HCT116 (cell line): ENCODE measurements at regions not wholly inside any gene's neighbourhood (a gene's known extent, or its start where the extent isn't known, plus 50 kb on each side); places are given as distances from the start of the nearest gene placed in this dataset.

Experiments
- FOSL1 ChIP-seq: IDR thresholded peaks from 2 replicates; pipeline ENCODE4 v1.6.1; 2012; ENCODE audit warnings: low read depth
- POLR2A ChIP-seq: IDR thresholded peaks from 2 replicates; pipeline ENCODE4 v1.7.0; 2011; ENCODE audit warnings: borderline replicate concordance; ENCODE audit not compliant: insufficient read depth, insufficient read length; ENCODE audit errors: extremely low read depth
- POLR2AphosphoS5 ChIP-seq: IDR thresholded peaks from 2 replicates; pipeline ENCODE4 v1.6.1; 2011; ENCODE audit warnings: mild to moderate bottlenecking, low read depth, low read length, moderate library complexity
- ZNF274 ChIP-seq: fragments of 200-500 bp; sonication (Bioruptor generic); IDR thresholded peaks from 2 replicates; pipeline ENCODE4 v1.6.1; 2014; ENCODE audit warnings: mild to moderate bottlenecking, low read depth, low read length, inconsistent platforms
- TF ChIP-seq, protein P1 (sequence below), 3 experiments: fragments of 200-600 bp in 1 of 3; sonication (generic) in 1 of 3; IDR thresholded peaks in 2 of 3; conservative IDR thresholded peaks in 1 of 3; 2 replicates each; pipeline ENCODE4 v1.5.1; 2012 to 2017; ENCODE audit warnings: low read depth in 2 of 3, low read length in 2 of 3, antibody characterized with exemption in 1 of 3, borderline replicate concordance in 1 of 3, control low read depth in 1 of 3, mild to moderate bottlenecking in 1 of 3, mixed read lengths in 1 of 3, mixed run types in 1 of 3, moderate library complexity in 1 of 3; ENCODE audit not compliant: insufficient read depth in 1 of 3

- TF ChIP-seq, protein P1, sequence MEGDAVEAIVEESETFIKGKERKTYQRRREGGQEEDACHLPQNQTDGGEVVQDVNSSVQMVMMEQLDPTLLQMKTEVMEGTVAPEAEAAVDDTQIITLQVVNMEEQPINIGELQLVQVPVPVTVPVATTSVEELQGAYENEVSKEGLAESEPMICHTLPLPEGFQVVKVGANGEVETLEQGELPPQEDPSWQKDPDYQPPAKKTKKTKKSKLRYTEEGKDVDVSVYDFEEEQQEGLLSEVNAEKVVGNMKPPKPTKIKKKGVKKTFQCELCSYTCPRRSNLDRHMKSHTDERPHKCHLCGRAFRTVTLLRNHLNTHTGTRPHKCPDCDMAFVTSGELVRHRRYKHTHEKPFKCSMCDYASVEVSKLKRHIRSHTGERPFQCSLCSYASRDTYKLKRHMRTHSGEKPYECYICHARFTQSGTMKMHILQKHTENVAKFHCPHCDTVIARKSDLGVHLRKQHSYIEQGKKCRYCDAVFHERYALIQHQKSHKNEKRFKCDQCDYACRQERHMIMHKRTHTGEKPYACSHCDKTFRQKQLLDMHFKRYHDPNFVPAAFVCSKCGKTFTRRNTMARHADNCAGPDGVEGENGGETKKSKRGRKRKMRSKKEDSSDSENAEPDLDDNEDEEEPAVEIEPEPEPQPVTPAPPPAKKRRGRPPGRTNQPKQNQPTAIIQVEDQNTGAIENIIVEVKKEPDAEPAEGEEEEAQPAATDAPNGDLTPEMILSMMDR (IDR thresholded peaks at IDR 0.05 in 2 of 3, conservative IDR thresholded peaks at IDR 0.05 in 1 of 3; ENCODE audit: borderline replicate concordance in 1 of 3, insufficient read depth in 1 of 3, low read depth in 2 of 3, low read length in 2 of 3) = no peak
- TF ChIP-seq POLR2A (no peak), POLR2AphosphoS5 (no peak), FOSL1 (no peak), ZNF274 (no peak)
Observed at GRCh38 chr12:126837697-126838096, 1429.3 kb upstream of the TMEM132C start.
